CD4-positive, alpha-beta T cell treated with Interleukin-10 for 1 hour (primary cell): ENCODE measurements at regions not wholly inside any gene's neighbourhood (a gene's known extent, or its start where the extent isn't known, plus 50 kb on each side); places are given as distances from the start of the nearest gene placed in this dataset.

ENCODE experiments used
- DNase-seq: peaks from one replicate; pipeline ENCODE4 v3.0.0-alpha.2; 2020

- DNase-seq, result no peak
Observed at GRCh38 chr1:195804547-195804946, 803.7 kb downstream of the KCNT2 start.

DNA sequence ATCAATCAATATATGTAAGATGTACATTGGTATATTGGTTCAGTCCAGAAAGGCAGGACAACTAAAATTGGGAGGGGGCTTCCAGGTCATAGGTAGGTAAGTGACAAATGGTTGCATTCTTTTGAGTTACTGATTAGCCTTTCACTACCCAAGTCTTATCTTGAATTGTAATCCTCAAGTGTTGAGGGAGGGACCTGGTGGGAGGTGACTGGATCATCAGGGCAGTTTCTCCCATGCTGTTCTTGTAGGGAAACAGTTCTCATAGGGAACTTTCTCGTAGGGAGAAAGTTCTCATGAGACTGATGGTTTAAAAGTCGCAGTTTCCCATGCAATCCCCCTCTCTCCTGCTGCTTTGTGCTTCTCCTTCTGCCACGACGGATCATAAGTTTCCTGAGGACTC, 809.2 kb downstream of the KCNT2 start:
- no peak for DNase-seq

- no peak for DNase-seq
Observed at GRCh38 chr1:195794225-195794624, 814.0 kb downstream of the KCNT2 start.

DNA sequence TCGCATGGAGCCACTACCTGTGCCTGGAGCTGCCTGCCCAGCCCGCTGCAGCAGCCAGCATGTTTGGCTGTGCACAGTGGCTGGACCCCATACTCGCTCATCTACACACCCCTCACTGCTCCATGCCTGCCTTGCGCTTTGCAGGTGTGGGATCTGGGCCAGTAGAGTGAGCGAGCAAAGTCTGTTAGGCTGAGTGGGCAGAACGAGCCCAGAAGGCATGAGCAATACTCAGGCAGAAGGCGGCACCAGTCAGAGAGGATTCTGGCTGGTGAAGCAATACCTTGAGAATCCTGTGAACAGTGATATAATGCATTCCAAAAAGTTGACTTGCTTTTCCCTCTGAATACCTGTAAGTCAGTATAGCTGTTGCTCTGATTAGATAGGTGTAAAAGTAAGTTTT, 816.4 kb downstream of the KCNT2 start:
- DNase-seq, result no peak

- no peak for DNase-seq
Observed at GRCh38 chr1:195790514-195791168, 817.6 kb downstream of the KCNT2 start.

DNA sequence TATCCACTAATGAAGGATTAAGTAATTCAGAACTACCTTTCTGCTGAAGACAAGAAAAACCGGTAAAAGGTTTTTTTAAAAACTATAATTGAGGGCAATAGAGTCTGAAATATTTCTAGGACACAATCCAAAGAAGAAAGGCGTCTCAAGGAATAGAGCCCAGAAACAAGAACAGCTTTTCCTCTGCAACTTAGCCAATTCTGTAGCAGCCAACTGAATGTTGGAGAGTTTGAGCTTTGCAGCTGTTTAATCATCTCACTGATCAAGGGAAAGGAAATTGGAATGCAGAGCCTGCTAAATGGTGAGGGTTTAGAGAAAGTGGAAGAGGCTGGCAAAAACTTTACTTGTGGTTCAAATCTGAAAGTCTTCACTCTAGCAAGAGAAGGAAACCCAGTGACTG, 818.9 kb downstream of the KCNT2 start:
- DNase-seq, result no peak

GRCh38 chr1:195788721-195789120, 819.5 kb downstream of the KCNT2 start:
- DNase-seq, result no peak

DNA sequence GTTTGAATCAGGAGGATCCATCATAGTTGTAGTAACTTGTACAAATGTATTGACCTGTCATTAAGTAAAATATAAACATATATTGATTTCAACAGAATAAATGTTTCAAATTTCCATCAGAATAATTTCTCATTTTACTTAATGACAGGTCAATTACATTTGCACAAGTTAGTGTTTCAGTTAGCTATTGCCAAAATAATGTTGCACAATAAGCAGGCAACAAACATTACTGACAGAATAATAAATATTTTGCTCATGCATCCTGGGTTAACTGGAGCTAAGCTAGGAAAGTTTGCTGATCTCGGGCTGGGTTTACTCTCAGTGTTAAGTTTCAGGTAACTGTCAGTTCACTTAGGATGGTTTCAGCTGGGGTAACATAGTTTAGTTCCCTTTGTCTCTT, 822.4 kb downstream of the KCNT2 start:
- DNase-seq, result no peak

DNA sequence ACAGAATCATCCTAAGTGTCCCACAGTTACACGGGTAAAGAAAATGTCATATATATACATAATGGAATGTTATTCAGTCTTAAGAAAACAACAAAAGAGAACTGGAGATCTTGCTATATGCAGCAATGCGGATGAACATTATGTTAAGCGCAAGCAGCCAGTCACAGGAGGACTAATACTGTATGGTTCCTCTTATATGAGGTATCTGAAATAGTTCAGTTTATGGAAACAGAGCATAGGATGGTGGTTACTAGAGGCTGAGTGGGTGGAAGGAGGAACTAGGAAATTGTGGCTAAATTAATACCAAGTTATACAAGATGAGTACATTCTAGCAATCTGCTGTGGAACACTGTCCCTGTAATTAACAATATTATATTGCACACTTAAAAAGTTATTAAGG, 834.3 kb downstream of the KCNT2 start:
- no peak for DNase-seq

GRCh38 chr1:195769461-195769860, 838.8 kb downstream of the KCNT2 start:
- no peak for DNase-seq

DNA sequence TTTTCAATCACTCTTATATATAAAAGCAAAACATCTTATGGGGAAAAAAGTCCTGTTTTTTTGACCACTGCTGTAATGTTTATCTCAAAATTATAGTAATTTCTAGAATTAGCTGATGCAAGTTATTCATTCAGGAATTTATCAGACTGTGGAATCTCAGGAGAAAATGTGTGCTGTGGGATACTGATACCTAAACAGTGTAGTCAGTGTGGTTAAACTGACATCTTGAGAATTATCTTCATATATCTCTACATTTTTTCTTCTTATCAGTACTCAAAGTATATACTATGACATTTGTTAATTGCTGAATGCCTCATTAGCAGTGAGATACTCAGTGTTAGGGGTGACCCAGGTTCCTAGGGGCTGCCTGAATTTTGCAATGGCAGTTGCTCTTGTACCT, 839.3 kb downstream of the KCNT2 start:
- DNase-seq, result no peak

DNA sequence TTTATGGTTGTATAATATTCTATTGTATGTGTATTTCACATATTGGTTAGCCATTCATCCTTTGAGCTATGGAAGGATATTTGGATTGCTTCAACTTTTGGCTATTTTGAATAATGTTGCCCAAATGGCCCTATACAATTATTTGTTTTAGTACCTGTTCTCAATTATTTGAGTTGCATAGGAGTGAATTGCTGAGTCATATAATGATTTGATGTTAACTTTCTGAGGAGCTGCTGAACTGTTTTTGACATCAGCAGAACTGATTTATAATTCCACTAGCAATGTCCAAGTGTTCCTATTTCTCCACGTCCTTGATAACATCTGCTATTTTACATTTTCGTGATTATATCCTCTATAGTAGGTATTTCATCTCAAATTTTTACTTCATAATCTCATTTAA, 839.9 kb downstream of the KCNT2 start:
- DNase-seq, result no peak

DNA sequence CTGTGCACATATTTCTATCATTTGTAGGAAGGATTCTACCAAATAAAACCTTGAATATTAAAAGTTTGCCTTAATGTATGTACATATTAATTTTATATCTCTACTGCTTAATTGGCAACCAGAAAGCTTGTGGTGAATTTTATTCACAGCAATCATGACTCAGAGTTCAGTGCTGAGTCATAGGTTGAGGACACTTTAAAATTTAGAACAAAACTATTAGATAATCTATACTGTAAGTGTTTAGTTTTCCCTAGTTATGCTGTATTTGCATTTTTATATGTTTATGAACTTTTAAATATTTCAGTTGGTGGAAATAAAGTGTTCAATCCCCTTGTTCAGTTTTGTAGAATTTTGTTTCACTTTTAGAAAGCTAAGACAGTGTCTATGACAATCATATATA, 841.5 kb downstream of the KCNT2 start:
- DNase-seq, result no peak

DNA sequence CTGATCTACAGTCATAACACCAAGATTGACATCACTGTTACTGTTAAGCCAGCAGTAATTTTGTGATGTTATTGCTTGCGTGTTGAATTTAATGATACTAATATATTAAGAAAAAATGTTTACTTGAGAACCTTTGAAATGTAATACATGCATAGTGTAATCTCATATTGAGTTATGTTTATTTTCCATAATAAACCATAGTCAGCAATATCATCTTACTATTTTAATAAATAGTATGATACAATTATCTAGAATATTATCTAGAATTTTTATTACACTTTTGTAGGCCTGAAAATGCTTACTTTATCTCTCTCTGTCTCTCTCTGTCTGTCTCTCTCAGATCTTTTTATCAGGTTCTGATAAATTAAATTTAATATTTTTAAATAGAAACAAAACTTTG, 843.1 kb downstream of the KCNT2 start:
- no peak for DNase-seq

- DNase-seq, result no peak
Observed at GRCh38 chr1:195763907-195764374, 844.3 kb downstream of the KCNT2 start.

- DNase-seq, result no peak
Observed at GRCh38 chr1:195763146-195763906, 844.9 kb downstream of the KCNT2 start.

GRCh38 chr1:195761104-195761503, 847.1 kb downstream of the KCNT2 start:
- DNase-seq, result no peak

DNA sequence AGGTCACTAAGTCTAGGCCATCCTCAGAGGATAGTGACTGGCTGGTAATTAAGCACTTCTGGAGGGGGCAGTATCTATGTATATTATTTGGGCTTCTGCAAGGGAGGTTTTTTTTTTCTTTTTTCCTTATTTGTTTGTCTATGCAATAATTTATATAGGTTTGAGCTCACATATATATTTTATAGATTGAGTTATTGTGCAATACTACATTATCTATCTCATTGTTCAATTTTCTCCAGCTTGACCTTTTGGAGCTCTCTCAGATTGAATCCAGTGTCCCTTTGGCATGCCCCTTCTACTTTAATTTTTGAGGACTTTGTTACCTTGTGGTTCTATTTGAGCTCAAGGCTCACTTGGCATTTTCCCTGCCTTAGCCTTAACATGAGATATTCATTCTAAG, 852.1 kb downstream of the KCNT2 start:
- DNase-seq, result no peak

DNA sequence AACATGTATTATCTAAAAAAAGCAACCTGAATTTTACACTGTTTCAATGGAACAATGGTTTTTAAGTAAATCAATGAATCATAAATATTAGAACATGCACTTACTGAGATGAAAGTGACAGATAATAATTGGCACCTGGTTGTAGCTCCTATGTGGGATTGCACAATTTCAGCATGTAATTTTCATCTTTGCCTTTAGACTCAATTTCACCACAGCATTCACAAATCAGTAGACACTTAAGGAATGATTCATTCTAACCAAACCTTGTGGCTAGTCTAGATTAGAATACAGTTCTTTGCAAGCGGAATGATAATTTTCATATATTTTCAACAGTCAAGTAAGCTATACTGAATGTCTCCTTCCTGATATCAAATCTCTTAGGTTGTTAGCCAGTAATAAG, 853.4 kb downstream of the KCNT2 start:
- DNase-seq, result no peak

GRCh38 chr1:195754303-195754702, 853.9 kb downstream of the KCNT2 start:
- DNase-seq, result no peak

DNA sequence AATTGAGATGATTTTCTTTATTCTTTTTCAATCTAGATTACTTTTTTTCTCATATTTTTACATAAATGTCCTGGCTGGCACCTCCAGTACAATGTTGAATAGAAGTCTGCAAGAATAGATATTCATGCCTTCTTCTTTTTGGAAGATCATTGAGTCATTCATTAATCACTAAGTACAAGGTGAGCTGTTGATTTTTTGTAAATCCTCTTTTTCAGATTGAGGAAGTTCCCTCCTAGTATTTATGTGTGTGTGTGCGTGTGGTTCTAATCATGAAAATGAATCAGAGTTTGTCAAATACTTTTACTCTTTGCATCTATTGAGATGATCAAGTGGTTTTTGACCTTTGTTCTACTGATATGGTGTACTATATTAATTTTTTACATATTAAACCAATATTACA, 859.3 kb downstream of the KCNT2 start:
- DNase-seq, result no peak

DNA sequence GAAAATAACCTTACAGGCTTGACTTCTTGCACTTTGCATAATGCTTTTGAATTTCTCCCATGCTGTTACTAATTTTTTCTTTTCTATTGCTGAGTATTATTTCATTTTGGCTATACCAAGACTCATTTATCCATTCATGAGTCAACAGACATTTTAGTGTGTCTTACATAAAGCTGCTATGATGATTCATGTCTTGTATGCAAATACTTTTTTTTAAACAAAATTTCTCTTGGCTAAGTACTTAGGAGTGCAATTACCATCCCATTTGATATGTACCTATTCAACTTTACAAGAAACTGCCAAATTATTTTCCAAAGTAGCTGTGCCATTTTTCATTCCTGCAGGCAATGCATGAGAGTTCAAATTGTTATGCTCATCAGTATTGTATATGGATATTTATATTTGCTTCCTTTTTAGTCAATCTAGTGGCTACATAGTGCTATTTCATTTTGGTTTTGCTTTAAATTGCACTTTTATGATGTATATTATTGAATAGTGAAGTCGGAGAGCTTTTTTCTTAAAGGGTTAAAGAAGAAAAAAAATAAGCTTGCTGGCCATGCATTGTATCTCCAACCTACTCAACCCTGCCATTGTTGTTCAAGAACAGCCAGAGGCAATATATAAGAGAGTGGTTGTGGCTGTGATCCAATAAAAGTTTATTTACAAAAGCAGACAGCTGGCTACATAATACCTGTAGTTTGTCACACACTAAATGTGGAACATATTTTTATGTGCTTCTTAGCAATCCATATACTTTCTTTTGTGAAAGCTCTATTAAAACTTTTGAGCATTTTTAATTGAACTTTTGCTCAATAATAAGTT, 862.8 kb downstream of the KCNT2 start:
- DNase-seq, result no peak

DNA sequence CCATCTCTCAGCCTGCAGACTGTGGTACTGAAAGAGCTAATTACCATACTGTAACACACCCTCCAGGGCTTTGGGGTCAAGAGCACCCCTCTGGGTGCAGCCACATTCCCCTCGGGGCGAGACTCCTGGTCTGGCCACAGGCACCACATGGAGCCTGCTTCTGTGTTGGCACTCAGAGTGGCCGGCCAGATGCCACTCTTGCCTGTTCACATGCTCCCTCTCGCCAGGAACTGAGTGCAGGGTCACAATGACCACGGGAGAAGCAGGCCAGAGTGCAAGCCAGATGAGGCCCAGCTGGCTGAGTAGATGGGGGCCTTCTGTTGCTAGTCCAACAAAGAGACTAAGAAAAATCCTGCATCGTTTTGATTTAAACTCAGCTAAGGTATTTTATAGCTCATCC, 864.0 kb downstream of the KCNT2 start:
- DNase-seq, result no peak

DNA sequence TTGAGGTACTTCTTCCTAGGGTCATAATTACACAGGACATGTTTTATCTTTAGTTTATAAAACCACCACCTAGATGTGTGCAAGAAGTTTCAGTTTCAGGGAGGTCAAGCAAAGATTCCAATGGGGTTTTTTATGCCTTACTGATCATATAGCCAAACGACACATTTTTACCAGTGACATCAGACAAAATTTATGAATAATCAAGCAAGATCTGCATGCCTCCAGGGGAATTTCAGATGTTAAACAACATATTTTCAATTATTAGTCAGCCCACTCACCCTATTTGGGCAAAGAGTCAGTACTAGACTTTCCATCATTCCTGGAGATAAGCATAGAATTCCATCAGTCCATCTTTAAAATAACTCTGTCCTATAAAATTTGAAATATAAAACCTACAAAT, 867.4 kb downstream of the KCNT2 start:
- no peak for DNase-seq
